ENCODE measurements at regions not wholly inside any gene's neighbourhood (a gene's known extent, or its start where the extent isn't known, plus 50 kb on each side); places are given as distances from the start of the nearest gene placed in this dataset.

GRCh38 chr10:123564631-123565030, 101.5 kb upstream of the GPR26 start:
- Histone ChIP-seq H3K79me2 (ENCODE audit: control insufficient read depth, insufficient read depth, low read length) (no peaks in the 10 kb centered on the region), H3K27ac (ENCODE audit: extremely low read depth, low read depth, low read length) (no peak overlapping the region), H3K4me2 (ENCODE audit: insufficient read depth, low read length) (no peak overlapping the region), H3K36me3 (ENCODE audit: control insufficient read depth, insufficient read depth, low read length) (no peaks in the 10 kb centered on the region), H3K9ac (ENCODE audit: insufficient read depth in 1 of 2, low read depth in 2 of 2, low read length in 2 of 2) (no peak overlapping the region), H2AFZ (ENCODE audit: low read depth, low read length) (no peak overlapping the region), H3K9me1 (ENCODE audit: control insufficient read depth, insufficient read depth, low read length) (no peaks in the 10 kb centered on the region), H3K27me3 (ENCODE audit: control insufficient read depth in 2 of 2, insufficient read depth in 2 of 2, low read length in 2 of 2) (peaks cover 2 to 18% of the 10 kb centered on the region in 2 experiments; a peak in 2 of 5 replicates), H3K9me3 (replicated peaks; ENCODE audit: control insufficient read depth, insufficient read depth, low read depth, low read length) (no peaks in the 10 kb centered on the region), H4K20me1 (replicated peaks; ENCODE audit: control insufficient read depth, insufficient read depth, low read length) (no peaks in the 10 kb centered on the region), H3K4me3 (no peak overlapping the region), H3K4me1 (replicated peaks in 1 of 2; ENCODE audit: control insufficient read depth in 2 of 2, insufficient read depth in 2 of 2, low read length in 2 of 2) (no peaks in the 10 kb centered on the region)
- no TSS peak for BruUV-seq (replicated peaks)
- ATAC-seq (no peak), FAIRE-seq (no peak), DNase-seq (ENCODE audit: extremely low read depth in 1 of 4, low spot score in 3 of 4) (no peak)
- WGBS (ENCODE audit: insufficient coverage, low coverage, missing lambda C conversion rate), result 19% methylated on average over 4 of the region's 4 CpGs
- in situ Hi-C loops (cut with MboI), result no loop called here
- intact Hi-C loops (cut with micrococcal nuclease), result no loop called here
- ChIA-PET CTCF (ENCODE audit: low intra/inter-chr PET ratio) (no interaction called here), POLR2A (no interaction called here)
- TF ChIP-seq SMARCB1 (IDR thresholded peaks at IDR 0.05; ENCODE audit: insufficient read length, low read depth) (no peak), SMC3 (conservative IDR thresholded peaks at IDR 0.05; ENCODE audit: insufficient read depth, low read depth, low read length) (no peak), LARP7 (IDR thresholded peaks at IDR 0.05) (no peak), NELFE (IDR thresholded peaks at IDR 0.05; ENCODE audit: insufficient read depth, insufficient read length) (no peak), BRF1 (IDR thresholded peaks at IDR 0.05; ENCODE audit: borderline replicate concordance, extremely low read depth, insufficient read length) (no peak), ZBTB40 (IDR thresholded peaks at IDR 0.05) (no peak), ZBTB40 (CRISPR knock-in tag; IDR thresholded peaks at IDR 0.05) (no peak), ZNF398 (CRISPR knock-in tag; IDR thresholded peaks at IDR 0.05) (no peak), KDM4B (IDR thresholded peaks at IDR 0.05; ENCODE audit: borderline replicate concordance in 2 of 2, low read depth in 1 of 2) (no peak), TRIM28 (IDR thresholded peaks at IDR 0.05) (no peak), ZNF764 (CRISPR knock-in tag; IDR thresholded peaks at IDR 0.05; ENCODE audit: low read depth) (no peak), MXD1 (CRISPR knock-in tag; IDR thresholded peaks at IDR 0.05; ENCODE audit: borderline replicate concordance, poor library complexity, severe bottlenecking) (no peak)
